Panc1 (cell line): ENCODE measurements at regions not wholly inside any gene's neighbourhood (a gene's known extent, or its start where the extent isn't known, plus 50 kb on each side); places are given as distances from the start of the nearest gene placed in this dataset.

ENCODE experiments used
- ATAC-seq: fragments of 200-7000 bp; cut with Tn5 transposase; 2 replicates; pipeline ENCODE4 v1.9.1; 2020; ENCODE audit warnings: mild to moderate bottlenecking, moderate library complexity
- BruUV-seq: library from RNA; stranded (reverse); fragments of 400-500 nt; replicated peaks from 2 replicates; lab custom pipeline; 2021; lab: Mats Ljungman, UMichigan
- CTCF ChIA-PET: fragments of 300-600 bp; sonication (Branson Sonifier 250); formaldehyde crosslinking; loops from one replicate; lab custom pipeline; 2022; ENCODE audit warnings: antibody characterized with exemption; lab: Charles Lee
- POLR2A ChIA-PET: fragments of 300-600 bp; sonication (Branson Sonifier 250); formaldehyde crosslinking; loops from one replicate; lab custom pipeline; 2022; ENCODE audit warnings: antibody characterized with exemption; lab: Charles Lee
- DNase-seq: peaks from one replicate; pipeline ENCODE4 v3.0.0-alpha.2; 2010; ENCODE audit warnings: low read depth, low spot score
- H3K27ac ChIP-seq: 2 replicates; pipeline ENCODE4 v1.5.1; 2011; ENCODE audit warnings: mild to moderate bottlenecking, low read length, inconsistent platforms
- H3K27me3 ChIP-seq: fragments of 200-500 bp; sonication (Bioruptor generic); 2 replicates; pipeline ENCODE4 v1.6.0; 2014; ENCODE audit warnings: low read length, inconsistent platforms; ENCODE audit not compliant: control insufficient read depth, insufficient read depth
- H3K36me3 ChIP-seq: fragments of 200-500 bp; sonication (Bioruptor generic); 2 replicates; pipeline ENCODE4 v1.5.1; 2014; ENCODE audit warnings: inconsistent platforms, mild to moderate bottlenecking, low read length, moderate library complexity; ENCODE audit not compliant: control insufficient read depth, insufficient read depth
- H3K4me1 ChIP-seq: 2 replicates; pipeline ENCODE4 v1.5.1; 2011; ENCODE audit warnings: inconsistent platforms, mild to moderate bottlenecking, low read length, moderate library complexity; ENCODE audit not compliant: control insufficient read depth, insufficient read depth
- H3K4me3 ChIP-seq, 2 experiments: 2 replicates each; pipeline ENCODE4 v1.5.1; 2011 to 2012; ENCODE audit warnings: low read depth in 2 of 2, low read length in 2 of 2, mild to moderate bottlenecking in 2 of 2, inconsistent platforms in 1 of 2, moderate library complexity in 1 of 2
- H3K9me3 ChIP-seq: fragments of 200-500 bp; sonication (Bioruptor generic); 2 replicates; pipeline ENCODE4 v1.5.1; 2014; ENCODE audit warnings: low read depth, mild to moderate bottlenecking, inconsistent platforms, low read length, moderate library complexity; ENCODE audit not compliant: control insufficient read depth, insufficient read depth
- POLR2AphosphoS5 ChIP-seq: IDR thresholded peaks from 2 replicates; pipeline ENCODE4 v1.6.1; 2012; ENCODE audit warnings: mild to moderate bottlenecking, low read depth, low read length, moderate library complexity
- SIN3A ChIP-seq: IDR thresholded peaks from 2 replicates; pipeline ENCODE4 v1.6.1; 2012; ENCODE audit warnings: low read depth, mild to moderate bottlenecking, low read length, moderate library complexity, borderline replicate concordance; ENCODE audit not compliant: insufficient read depth
- TCF7L2 ChIP-seq: IDR thresholded peaks from 2 replicates; pipeline ENCODE4 v1.6.1; 2011; ENCODE audit warnings: mild to moderate bottlenecking, low read depth, low read length, inconsistent platforms
- in situ Hi-C: cut with HindIII; loops from 2 replicates; pipeline ENCODE4 v1.10.0; 2016; ENCODE audit warnings: low sequenced_read_pairs, low pct_unique_long_range_greater_than_20kb
- intact Hi-C: fragments of 100-400 bp; cut with micrococcal nuclease; formaldehyde crosslinking; loops from one replicate; pipeline ENCODE4 v1.10.0; 2022; ENCODE audit not compliant: unreplicated experiment
- TF ChIP-seq, protein P1 (sequence below): fragments of 450-650 bp; IDR thresholded peaks from 2 replicates; pipeline ENCODE4 v1.5.1; 2017; ENCODE audit warnings: mild to moderate bottlenecking
- TF ChIP-seq, protein P2 (sequence below), 2 experiments: IDR thresholded peaks; 2 replicates each; pipeline ENCODE4 v1.6.1; 2011 to 2012; ENCODE audit warnings: low read depth in 2 of 2, control low read depth in 1 of 2, low read length in 1 of 2, mild to moderate bottlenecking in 1 of 2, moderate library complexity in 1 of 2; ENCODE audit not compliant: insufficient read depth in 1 of 2

DNA sequence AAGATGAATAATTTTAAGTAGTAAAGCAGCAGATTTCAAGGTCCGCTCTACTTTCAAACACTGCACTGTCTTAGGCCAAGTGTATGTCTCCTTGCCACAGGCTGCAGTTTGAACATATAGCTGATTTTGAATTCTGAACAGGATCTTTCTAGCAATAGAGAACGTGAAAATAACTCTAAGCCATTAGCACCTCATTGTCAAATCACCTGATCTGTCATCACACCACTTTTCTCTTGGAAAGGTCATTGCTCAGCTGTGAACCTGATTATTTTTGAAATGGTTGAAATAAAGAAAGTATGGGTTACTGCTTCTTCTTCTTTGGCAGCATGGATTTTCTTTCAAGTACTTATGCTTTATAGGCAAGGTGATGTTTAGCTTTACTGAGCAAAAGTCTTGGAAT is 357.0 kb upstream of the RORB start:
- no peak for DNase-seq
- CTCF ChIA-PET, result no interaction called here
- no peak for ATAC-seq

DNA sequence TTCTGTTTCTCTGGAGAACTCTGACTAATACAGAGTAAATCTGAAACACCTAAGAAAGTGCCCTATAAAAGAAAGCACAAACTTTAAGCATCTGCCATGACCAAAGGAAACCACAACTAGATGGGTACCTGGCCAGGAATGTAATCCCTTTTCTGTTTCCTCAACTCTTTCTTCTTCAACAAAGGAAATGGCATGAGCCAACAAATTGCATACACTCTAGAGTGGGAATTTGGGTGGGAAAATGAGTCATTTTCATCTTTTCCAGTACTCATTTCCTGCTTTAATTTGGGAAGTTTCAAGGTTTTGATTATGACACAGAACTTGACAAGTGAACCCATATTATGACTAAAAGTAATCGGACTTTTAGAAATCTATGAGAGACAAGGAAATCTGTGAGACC is 349.2 kb upstream of the RORB start:
- TF ChIP-seq POLR2AphosphoS5 (no peak), SIN3A (no peak), TCF7L2 (no peak)
- TF ChIP-seq, protein P1, sequence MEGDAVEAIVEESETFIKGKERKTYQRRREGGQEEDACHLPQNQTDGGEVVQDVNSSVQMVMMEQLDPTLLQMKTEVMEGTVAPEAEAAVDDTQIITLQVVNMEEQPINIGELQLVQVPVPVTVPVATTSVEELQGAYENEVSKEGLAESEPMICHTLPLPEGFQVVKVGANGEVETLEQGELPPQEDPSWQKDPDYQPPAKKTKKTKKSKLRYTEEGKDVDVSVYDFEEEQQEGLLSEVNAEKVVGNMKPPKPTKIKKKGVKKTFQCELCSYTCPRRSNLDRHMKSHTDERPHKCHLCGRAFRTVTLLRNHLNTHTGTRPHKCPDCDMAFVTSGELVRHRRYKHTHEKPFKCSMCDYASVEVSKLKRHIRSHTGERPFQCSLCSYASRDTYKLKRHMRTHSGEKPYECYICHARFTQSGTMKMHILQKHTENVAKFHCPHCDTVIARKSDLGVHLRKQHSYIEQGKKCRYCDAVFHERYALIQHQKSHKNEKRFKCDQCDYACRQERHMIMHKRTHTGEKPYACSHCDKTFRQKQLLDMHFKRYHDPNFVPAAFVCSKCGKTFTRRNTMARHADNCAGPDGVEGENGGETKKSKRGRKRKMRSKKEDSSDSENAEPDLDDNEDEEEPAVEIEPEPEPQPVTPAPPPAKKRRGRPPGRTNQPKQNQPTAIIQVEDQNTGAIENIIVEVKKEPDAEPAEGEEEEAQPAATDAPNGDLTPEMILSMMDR, result no peak
- TF ChIP-seq, protein P2, sequence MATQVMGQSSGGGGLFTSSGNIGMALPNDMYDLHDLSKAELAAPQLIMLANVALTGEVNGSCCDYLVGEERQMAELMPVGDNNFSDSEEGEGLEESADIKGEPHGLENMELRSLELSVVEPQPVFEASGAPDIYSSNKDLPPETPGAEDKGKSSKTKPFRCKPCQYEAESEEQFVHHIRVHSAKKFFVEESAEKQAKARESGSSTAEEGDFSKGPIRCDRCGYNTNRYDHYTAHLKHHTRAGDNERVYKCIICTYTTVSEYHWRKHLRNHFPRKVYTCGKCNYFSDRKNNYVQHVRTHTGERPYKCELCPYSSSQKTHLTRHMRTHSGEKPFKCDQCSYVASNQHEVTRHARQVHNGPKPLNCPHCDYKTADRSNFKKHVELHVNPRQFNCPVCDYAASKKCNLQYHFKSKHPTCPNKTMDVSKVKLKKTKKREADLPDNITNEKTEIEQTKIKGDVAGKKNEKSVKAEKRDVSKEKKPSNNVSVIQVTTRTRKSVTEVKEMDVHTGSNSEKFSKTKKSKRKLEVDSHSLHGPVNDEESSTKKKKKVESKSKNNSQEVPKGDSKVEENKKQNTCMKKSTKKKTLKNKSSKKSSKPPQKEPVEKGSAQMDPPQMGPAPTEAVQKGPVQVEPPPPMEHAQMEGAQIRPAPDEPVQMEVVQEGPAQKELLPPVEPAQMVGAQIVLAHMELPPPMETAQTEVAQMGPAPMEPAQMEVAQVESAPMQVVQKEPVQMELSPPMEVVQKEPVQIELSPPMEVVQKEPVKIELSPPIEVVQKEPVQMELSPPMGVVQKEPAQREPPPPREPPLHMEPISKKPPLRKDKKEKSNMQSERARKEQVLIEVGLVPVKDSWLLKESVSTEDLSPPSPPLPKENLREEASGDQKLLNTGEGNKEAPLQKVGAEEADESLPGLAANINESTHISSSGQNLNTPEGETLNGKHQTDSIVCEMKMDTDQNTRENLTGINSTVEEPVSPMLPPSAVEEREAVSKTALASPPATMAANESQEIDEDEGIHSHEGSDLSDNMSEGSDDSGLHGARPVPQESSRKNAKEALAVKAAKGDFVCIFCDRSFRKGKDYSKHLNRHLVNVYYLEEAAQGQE (IDR thresholded peaks at IDR 0.05; ENCODE audit: insufficient read depth in 1 of 2, low read depth in 2 of 2, low read length in 1 of 2), result no peak
- Histone ChIP-seq H3K27me3 (no peaks in the 10 kb centered on the region), H3K36me3 (no peaks in the 10 kb centered on the region), H3K4me3 (no peak overlapping the region), H3K4me1 (no peaks in the 10 kb centered on the region), H3K9me3 (no peaks in the 10 kb centered on the region), H3K27ac (no peak overlapping the region)
- ChIA-PET CTCF (no interaction called here), POLR2A (no interaction called here)
- in situ Hi-C loops (no loop called here), intact Hi-C loops (loop anchor here (10.0 kb wide), 1 partner anchor 63 kb away; no protein-coding TSS in a partner anchor)
- BruUV-seq, result no TSS peak
- ATAC-seq (no peak), DNase-seq (no peak)

More for the DNA sequence above, 357.0 kb upstream of the RORB start:
- TF ChIP-seq, protein P1, result no peak
- TF ChIP-seq POLR2AphosphoS5 (no peak), TCF7L2 (no peak), SIN3A (no peak)
- TF ChIP-seq, protein P2 (IDR thresholded peaks at IDR 0.05; ENCODE audit: insufficient read depth in 1 of 2, low read depth in 2 of 2, low read length in 1 of 2), result no peak
- H3K9me3 ChIP-seq, result no peaks in the 10 kb centered on the region
- intact Hi-C loops, result loop anchor here (10.0 kb wide), 1 partner anchor 55 kb away; no protein-coding TSS in a partner anchor
- POLR2A ChIA-PET, result no interaction called here
- H3K4me3 ChIP-seq, result no peak overlapping the region
- H3K4me1 ChIP-seq, result no peaks in the 10 kb centered on the region
- no TSS peak for BruUV-seq
- in situ Hi-C loops, result no loop called here
- no peak overlapping the region for H3K27ac ChIP-seq
- H3K36me3 ChIP-seq, result no peaks in the 10 kb centered on the region
- H3K27me3 ChIP-seq, result no peaks in the 10 kb centered on the region
